Skin epidermis (tissue), 12 donors: ENCODE measurements at regions not wholly inside any gene's neighbourhood (a gene's known extent, or its start where the extent isn't known, plus 50 kb on each side); places are given as distances from the start of the nearest gene placed in this dataset.

ENCODE experiments used
- H3K27ac ChIP-seq, 21 experiments: fragments of 200-600 bp; sonication (generic) in 11 of 21; one replicate each; pipeline ENCODE4 v1.5.0; 2020; ENCODE audit warnings: mild to moderate bottlenecking in 3 of 21, inconsistent platforms in 2 of 21, moderate library complexity in 2 of 21
- H3K4me3 ChIP-seq, 7 experiments: fragments of 200-600 bp; sonication (generic) in 2 of 7; one replicate each; pipeline ENCODE4 v1.5.0; 2020; ENCODE audit warnings: inconsistent platforms in 2 of 7, mild to moderate bottlenecking in 2 of 7, moderate library complexity in 1 of 7

- no peak overlapping the region for H3K4me3 ChIP-seq
- no peak overlapping the region for H3K27ac ChIP-seq
Measured at GRCh38 chr1:218748071-218748470, 402.9 kb downstream of the TGFB2 start.

DNA sequence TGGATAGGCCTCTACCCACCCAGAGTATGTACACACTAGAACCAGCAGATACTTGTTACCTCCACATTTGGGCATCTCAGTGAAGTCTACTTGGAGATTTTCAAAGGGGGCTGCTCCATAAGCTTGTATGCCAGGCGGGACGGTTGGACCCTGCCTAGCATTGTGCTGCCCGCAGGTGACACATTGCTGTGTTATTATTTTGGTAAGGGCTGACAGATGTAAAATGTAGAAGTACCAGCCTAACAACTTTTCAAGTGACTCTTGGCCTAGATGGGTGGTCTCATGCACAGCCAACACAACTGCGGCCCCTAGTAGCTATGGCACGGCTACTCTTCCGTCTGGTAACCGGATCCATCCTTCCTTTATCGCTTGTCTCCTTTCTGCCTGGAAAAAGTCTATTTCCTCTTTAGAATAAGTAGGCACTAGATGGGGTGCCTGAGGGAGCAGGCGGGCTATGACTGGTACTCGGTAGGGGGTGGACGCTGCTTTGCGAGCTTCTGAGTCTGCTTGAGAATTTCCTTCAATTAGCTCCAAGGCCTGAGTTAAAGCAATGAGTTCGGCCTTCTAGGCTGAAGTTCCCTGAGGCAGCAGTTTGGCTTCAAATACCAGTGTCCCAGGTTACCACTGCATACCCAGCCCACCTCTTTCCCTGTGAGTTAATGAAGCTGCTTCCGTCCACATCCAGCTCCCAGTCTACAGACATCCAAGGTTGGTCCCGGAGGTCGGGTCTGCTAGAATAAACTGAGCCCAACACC, 405.3 kb downstream of the TGFB2 start:
- Histone ChIP-seq H3K4me3 (no peak overlapping the region), H3K27ac (no peak overlapping the region)

DNA sequence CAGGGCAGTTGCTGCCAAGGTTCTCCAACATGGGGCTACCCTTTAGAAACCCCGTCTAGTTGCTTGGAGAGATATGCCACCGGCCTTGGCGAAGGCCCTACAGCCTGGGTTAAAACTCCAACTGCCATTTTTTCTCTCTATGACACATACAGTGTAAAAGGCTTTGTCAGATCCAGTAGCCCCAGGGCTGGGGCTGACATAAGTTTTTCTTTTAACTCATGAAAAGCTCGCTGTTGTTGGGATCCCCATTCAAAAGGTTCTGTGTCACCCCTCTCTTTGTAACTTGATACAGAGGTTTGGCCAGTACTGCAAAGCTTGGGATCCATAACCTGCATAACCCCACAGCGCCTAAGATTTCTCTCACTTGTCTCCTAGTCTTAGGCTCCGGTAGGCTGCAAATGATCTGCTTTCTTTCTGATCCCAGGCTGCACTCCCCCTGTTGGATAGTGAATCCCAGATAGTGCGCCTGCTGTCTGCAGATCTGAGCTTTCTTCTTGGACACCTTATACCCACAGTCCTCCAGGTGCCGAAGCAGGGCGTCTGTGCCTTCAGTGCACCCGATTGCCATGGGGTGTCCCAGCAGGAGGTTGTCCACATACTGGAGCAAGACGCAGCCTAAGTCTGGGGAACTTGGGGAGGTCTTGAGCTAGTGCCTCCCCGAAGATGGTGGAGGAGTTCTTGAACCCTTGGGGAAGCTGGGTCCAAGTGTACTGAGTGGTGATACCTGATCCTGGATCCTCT, 406.2 kb downstream of the TGFB2 start:
- no peak overlapping the region for H3K4me3 ChIP-seq

GRCh38 chr1:218752126-218752525, 407.0 kb downstream of the TGFB2 start:
- no peak overlapping the region for H3K27ac ChIP-seq

More for the DNA sequence above, 406.2 kb downstream of the TGFB2 start:
- H3K27ac ChIP-seq = no peak overlapping the region

DNA sequence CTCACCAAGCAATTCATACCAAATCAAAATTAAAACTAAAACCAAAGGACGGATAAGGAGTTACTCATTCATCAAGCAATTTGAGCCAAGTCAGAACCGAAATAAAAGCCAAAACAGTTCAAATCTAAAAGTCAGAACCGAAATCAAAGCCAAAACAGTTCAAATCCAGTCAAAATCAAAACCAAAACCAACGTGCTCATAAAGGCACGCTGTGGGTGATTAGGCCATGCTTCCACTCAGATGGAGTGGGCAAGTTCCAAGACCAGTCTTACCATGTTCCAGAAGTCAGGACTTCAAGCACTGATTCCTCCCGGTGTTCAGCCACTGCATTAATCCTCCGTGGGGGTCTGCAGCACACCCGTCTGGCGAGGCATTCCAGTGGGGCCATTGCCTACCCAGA, 409.3 kb downstream of the TGFB2 start:
- no peak overlapping the region for H3K27ac ChIP-seq
- no peak overlapping the region for H3K4me3 ChIP-seq

More at GRCh38 chr1:218752126-218752525, 407.0 kb downstream of the TGFB2 start:
- no peak overlapping the region for H3K4me3 ChIP-seq

DNA sequence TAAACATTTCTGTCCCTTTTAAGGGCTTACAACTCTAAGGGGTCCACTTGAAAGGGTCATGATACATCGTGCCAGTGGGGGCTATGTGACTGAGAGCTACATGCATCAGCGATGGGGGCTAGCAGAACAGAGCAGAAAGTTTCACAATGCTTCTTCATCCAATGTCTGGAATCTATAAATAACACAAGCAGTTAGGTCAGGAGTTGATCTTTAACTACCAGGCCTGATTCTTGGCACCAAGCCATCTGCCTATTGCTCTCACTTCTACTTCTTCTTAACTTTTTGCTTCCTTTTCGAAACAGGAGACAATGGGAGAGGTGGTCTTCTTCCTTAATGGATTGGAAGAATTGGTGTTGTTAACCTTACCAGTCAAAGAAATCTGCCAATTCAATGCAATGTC, 410.0 kb downstream of the TGFB2 start:
- Histone ChIP-seq H3K4me3 (no peak overlapping the region), H3K27ac (no peak overlapping the region)

DNA sequence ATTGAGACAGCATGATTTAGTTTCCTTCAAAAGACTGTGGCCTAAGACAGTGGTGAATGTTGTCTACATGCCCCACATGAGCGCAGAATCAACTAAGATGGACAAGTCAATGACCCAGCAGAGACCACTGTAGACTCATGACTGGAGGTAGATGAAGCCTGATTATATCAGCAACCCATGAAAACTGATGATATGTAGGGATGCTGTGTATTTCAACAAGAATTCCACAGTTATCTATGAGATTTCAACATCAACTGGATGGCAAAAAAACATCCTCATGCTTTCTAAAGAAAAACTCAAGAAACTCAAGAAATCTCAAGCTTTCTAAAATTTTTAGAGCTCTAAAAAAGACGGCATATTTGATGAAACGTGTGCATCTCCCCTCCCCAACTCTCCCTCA, 413.9 kb upstream of the LYPLAL1 start:
- H3K4me3 ChIP-seq = no peak overlapping the region
- H3K27ac ChIP-seq = no peak overlapping the region

GRCh38 chr1:218760601-218761570, 412.8 kb upstream of the LYPLAL1 start:
- Histone ChIP-seq H3K4me3 (no peak overlapping the region), H3K27ac (no peak overlapping the region)

GRCh38 chr1:218763538-218763937, 410.1 kb upstream of the LYPLAL1 start:
- H3K4me3 ChIP-seq = no peak overlapping the region
- no peak overlapping the region for H3K27ac ChIP-seq

GRCh38 chr1:218765753-218766152, 407.9 kb upstream of the LYPLAL1 start:
- H3K27ac ChIP-seq = no peak overlapping the region
- no peak overlapping the region for H3K4me3 ChIP-seq

GRCh38 chr1:218771931-218772330, 401.7 kb upstream of the LYPLAL1 start:
- Histone ChIP-seq H3K27ac (no peak overlapping the region), H3K4me3 (no peak overlapping the region)

DNA sequence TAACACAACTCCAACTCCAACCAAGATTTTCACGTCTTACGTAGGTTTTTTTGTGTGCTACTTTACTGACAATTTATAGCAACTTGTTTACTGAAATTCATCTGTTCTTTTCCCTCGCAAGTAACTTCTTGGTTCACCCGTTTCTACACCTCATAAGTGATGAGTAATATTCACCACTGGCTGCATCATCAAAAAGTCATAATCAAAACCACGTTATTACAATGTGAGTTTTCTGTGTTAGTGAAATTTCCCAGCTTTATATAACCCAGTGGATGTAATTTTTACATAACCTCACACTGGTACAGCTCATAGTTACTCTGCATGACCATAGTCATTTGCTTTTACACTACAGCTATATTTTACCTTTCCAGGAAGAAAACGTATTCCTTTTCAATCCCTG, 401.1 kb upstream of the LYPLAL1 start:
- Histone ChIP-seq H3K4me3 (no peak overlapping the region), H3K27ac (no peak overlapping the region)

GRCh38 chr1:218775501-218776021, 398.1 kb upstream of the LYPLAL1 start:
- H3K4me3 ChIP-seq = no peak overlapping the region
- no peak overlapping the region for H3K27ac ChIP-seq

GRCh38 chr1:218778257-218779126, 395.2 kb upstream of the LYPLAL1 start:
- no peak overlapping the region for H3K27ac ChIP-seq
- H3K4me3 ChIP-seq = no peak overlapping the region

DNA sequence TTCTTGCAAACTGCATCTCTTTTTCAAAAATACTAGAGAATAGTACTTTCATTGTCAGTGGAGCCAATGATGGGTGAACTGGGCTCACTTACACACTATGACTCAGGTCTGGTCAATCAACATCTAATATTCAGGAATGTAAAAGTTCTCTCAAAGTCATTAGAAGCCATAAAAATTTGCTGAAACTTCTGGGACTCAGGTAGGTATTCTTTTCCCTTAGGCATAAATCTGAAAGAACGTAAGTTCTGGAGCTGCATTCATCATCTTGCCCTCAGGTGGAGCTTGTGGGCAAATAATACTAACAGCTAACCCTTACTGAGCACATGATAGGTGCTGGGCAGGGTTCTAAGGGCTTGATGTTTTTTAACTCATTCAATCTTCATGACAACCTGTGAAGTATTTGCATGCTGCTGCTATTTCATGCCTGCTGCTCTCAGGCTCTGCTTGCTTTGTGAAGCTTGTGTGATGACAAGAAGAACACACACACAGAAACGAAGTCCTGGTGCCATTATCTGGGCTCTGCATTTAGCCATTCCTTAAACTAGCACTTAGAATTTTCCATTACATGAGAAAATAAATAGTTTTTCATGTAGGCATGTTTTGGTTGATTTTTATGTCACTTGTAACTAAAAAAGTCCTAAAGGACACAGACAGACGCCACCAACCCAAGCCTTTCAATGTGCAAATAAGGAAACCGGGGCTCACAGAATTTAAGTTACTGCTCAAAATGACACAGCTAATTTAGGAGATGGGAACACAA, 394.2 kb upstream of the LYPLAL1 start:
- H3K4me3 ChIP-seq = no peak overlapping the region

DNA sequence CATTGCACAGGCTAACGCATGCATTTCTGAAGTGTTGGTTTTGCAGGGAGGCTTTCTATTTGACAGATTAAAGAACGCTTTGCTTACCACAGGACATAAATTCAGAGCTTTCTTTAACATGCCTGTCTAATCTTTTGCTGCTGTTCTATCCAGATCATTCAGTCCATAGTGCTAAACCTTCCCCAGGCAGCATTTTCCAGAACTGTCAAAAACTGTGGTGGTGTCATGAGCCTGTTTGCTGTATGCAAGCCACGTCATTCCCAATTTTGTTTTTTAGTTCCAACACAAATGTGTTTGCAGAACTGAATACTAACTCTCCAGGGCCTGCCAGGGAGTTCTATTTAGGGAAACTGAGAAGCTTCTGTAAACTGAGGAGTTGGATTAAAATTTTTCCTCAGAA, 390.5 kb upstream of the LYPLAL1 start:
- no peak overlapping the region for H3K27ac ChIP-seq
- no peak overlapping the region for H3K4me3 ChIP-seq

More for the DNA sequence above, 394.2 kb upstream of the LYPLAL1 start:
- no peak overlapping the region for H3K27ac ChIP-seq

GRCh38 chr1:218783916-218784315, 389.8 kb upstream of the LYPLAL1 start:
- Histone ChIP-seq H3K4me3 (no peak overlapping the region), H3K27ac (no peak overlapping the region)

DNA sequence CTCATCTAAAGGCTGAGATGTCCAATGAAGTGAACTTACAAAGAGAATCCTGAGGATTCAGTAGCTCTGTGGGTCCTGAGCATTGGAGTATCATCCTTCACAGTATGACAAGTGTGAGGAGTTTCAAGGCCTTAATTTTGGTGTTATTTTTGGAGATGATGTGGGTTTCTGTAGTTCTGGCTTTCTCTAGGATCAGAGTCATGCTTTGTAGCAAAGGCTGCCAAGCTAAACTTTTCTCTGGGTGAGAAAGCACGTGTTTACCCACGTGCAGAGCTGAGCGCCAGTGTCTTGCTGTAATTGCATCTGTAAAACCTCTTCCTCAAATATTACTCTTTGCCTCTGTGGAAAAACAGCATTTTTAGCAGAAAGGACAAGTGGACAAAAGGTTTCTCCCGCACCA, 387.8 kb upstream of the LYPLAL1 start:
- no peak overlapping the region for H3K4me3 ChIP-seq
- H3K27ac ChIP-seq = no peak overlapping the region
